ENCODE measurements at regions not wholly inside any gene's neighbourhood (a gene's known extent, or its start where the extent isn't known, plus 50 kb on each side); places are given as distances from the start of the nearest gene placed in this dataset.

GRCh38 chr4:86506591-86506990, 87.5 kb upstream of the PTPN13 start:
- TF ChIP-seq ZNF416 (CRISPR knock-in tag; IDR thresholded peaks at IDR 0.05) (no peak), CTCF (IDR thresholded peaks at IDR 0.05) (no peak), TEAD4 (CRISPR knock-in tag; IDR thresholded peaks at IDR 0.05) (no peak), ZNF512 (CRISPR knock-in tag; IDR thresholded peaks at IDR 0.05; ENCODE audit: borderline replicate concordance) (no peak), HMGXB4 (CRISPR knock-in tag; IDR thresholded peaks at IDR 0.05) (no peak), E2F1 (CRISPR knock-in tag; IDR thresholded peaks at IDR 0.05) (no peak), IRF2 (CRISPR knock-in tag; IDR thresholded peaks at IDR 0.05; ENCODE audit: borderline replicate concordance, low read depth) (no peak), ETV6 (CRISPR knock-in tag; IDR thresholded peaks at IDR 0.05) (no peak), CBFB (CRISPR knock-in tag; IDR thresholded peaks at IDR 0.05; ENCODE audit: low read depth) (no peak), ZBTB43 (CRISPR knock-in tag; IDR thresholded peaks at IDR 0.05) (no peak), ZSCAN18 (CRISPR knock-in tag; IDR thresholded peaks at IDR 0.05) (no peak), FOXP4 (CRISPR knock-in tag; IDR thresholded peaks at IDR 0.05) (no peak), JUN (CRISPR knock-in tag; IDR thresholded peaks at IDR 0.05) (no peak), FOXJ3 (CRISPR knock-in tag; IDR thresholded peaks at IDR 0.05; ENCODE audit: borderline replicate concordance) (no peak)
